Fibroblast of lung (primary cell): ENCODE measurements at regions not wholly inside any gene's neighbourhood (a gene's known extent, or its start where the extent isn't known, plus 50 kb on each side); places are given as distances from the start of the nearest gene placed in this dataset.

Experiments
- EZH2 ChIP-seq: IDR thresholded peaks from 2 replicates; pipeline ENCODE4 v1.5.1; 2012; ENCODE audit warnings: low read length, control low read depth, mild to moderate bottlenecking; ENCODE audit errors: missing control alignments
- TF ChIP-seq, protein P1 (sequence below), 2 donors: IDR thresholded peaks in 1 of 2; conservative IDR thresholded peaks in 1 of 2; 1 replicate in 1 of 2; 2 replicates in 1 of 2; pipeline ENCODE4 v1.5.1; 2011 to 2012; ENCODE audit warnings: low read length in 2 of 2, control low read depth in 1 of 2, inconsistent platforms in 1 of 2, low read depth in 1 of 2, mild to moderate bottlenecking in 1 of 2

DNA sequence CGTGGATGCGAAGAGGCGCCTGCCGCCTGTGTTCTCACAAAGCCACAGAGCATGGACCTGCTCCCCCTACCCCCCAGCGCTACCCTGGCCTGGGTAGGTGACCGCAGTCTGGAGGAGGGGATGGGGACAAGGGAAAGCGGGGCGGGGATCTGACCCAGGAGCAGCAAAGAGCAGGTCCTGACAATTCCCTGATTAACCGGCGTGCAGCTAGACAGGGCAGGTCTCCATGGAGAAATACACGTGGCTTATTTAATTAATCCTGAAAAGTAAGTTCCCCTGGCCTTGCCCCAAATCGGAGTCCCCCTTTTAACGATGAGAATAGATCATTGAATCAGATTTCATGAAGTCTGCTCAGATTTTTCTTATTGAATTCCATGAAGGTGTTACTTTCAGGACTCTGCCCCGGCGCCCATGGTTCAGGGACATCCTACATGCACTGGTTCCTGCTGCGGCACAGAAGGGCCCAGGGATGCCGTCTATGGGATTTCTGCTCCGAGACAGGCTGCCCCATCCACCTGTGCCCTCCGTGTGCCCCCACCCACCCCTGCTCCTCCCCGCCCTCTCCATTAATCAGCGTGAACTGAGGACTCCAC is 251.0 kb upstream of the SFSWAP start:
- no peak for TF ChIP-seq EZH2
- TF ChIP-seq, protein P1, sequence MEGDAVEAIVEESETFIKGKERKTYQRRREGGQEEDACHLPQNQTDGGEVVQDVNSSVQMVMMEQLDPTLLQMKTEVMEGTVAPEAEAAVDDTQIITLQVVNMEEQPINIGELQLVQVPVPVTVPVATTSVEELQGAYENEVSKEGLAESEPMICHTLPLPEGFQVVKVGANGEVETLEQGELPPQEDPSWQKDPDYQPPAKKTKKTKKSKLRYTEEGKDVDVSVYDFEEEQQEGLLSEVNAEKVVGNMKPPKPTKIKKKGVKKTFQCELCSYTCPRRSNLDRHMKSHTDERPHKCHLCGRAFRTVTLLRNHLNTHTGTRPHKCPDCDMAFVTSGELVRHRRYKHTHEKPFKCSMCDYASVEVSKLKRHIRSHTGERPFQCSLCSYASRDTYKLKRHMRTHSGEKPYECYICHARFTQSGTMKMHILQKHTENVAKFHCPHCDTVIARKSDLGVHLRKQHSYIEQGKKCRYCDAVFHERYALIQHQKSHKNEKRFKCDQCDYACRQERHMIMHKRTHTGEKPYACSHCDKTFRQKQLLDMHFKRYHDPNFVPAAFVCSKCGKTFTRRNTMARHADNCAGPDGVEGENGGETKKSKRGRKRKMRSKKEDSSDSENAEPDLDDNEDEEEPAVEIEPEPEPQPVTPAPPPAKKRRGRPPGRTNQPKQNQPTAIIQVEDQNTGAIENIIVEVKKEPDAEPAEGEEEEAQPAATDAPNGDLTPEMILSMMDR (conservative IDR thresholded peaks at IDR 0.05 in 1 of 2, IDR thresholded peaks at IDR 0.05 in 1 of 2; ENCODE audit: low read depth in 1 of 2, low read length in 2 of 2), result no peak
